Smooth muscle cell (in vitro differentiated cells): ENCODE measurements at regions not wholly inside any gene's neighbourhood (a gene's known extent, or its start where the extent isn't known, plus 50 kb on each side); places are given as distances from the start of the nearest gene placed in this dataset.

Experiments used
- DNase-seq: peaks from one replicate; lab custom pipeline; 2025; ENCODE audit not compliant: unreplicated experiment; lab: John Stamatoyannopoulos, UW
- H2AFZ ChIP-seq: fragments of 200-600 bp; sonication (generic); 2 replicates; pipeline ENCODE4 v1.6.0; 2016; ENCODE audit warnings: antibody characterized with exemption, low read depth, mild to moderate bottlenecking
- H3F3A ChIP-seq: fragments of 200-600 bp; sonication (generic); 2 replicates; pipeline ENCODE4 v1.6.0; 2017; ENCODE audit warnings: antibody characterized with exemption, low read depth
- H3K27ac ChIP-seq: fragments of 200-600 bp; sonication (generic); 2 replicates; pipeline ENCODE4 v1.5.1; 2016; ENCODE audit warnings: low read depth, mild to moderate bottlenecking
- H3K27me3 ChIP-seq: fragments of 200-600 bp; sonication (generic); 2 replicates; pipeline ENCODE4 v1.6.1; 2016; ENCODE audit warnings: low read depth, mild to moderate bottlenecking
- H3K36me3 ChIP-seq: fragments of 200-600 bp; sonication (generic); 2 replicates; pipeline ENCODE4 v1.5.1; 2016; ENCODE audit warnings: low read depth
- H3K4me1 ChIP-seq: fragments of 200-600 bp; sonication (generic); 2 replicates; pipeline ENCODE4 v1.5.1; 2016; ENCODE audit warnings: low read depth
- H3K4me2 ChIP-seq: fragments of 200-600 bp; sonication (generic); 2 replicates; pipeline ENCODE4 v1.6.0; 2016; ENCODE audit warnings: mild to moderate bottlenecking
- H3K4me3 ChIP-seq: fragments of 200-600 bp; sonication (generic); 2 replicates; pipeline ENCODE4 v1.5.1; 2016; ENCODE audit warnings: mild to moderate bottlenecking
- H3K79me2 ChIP-seq: fragments of 200-600 bp; sonication (generic); 2 replicates; pipeline ENCODE4 v1.6.0; 2016; ENCODE audit warnings: low read depth, mild to moderate bottlenecking
- H3K9ac ChIP-seq: fragments of 200-600 bp; sonication (generic); 2 replicates; pipeline ENCODE4 v1.6.0; 2016; ENCODE audit warnings: low read depth
- H3K9me3 ChIP-seq: fragments of 200-600 bp; sonication (generic); replicated peaks from 2 replicates; pipeline ENCODE4 v1.5.1; 2016; ENCODE audit warnings: low read depth
- H4K20me1 ChIP-seq: fragments of 200-600 bp; sonication (generic); 2 replicates; pipeline ENCODE4 v1.6.0; 2016; ENCODE audit warnings: low read depth
- CTCF ChIP-seq: fragments of 200-600 bp; sonication (generic); IDR thresholded peaks from 2 replicates; pipeline ENCODE4 v1.5.1; 2017; ENCODE audit warnings: borderline replicate concordance, mild to moderate bottlenecking, antibody characterized with exemption; ENCODE audit not compliant: insufficient read depth, poor library complexity, severe bottlenecking
- WGBS: methylation state at CpG from one replicate; pipeline ENCODE4 v1.1.7; 2016; ENCODE audit warnings: low lambda C conversion rate; 5-methylcytosine and 5-hydroxymethylcytosine counted together

DNA sequence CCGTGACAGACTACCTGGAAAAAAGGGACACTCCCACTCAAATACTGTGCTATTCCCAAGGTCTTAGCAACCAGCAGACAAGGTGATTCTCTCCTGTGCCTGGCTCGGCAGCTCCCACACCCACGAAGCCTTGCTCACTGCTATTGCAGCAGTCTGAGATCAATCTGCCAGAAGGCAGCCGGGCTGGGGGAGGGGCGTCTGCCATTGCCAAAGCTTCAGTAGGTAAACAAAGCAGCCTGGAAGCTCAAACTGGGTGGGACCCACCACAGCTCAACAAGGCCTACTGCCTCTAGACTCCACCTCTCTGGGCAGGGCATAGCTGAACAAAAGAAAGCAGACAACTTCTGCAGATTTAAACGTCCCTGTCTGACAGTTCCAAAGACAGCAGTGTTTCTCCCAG, 128.4 kb upstream of the SETMAR start:
- Histone ChIP-seq H3K79me2 (no peaks in the 10 kb centered on the region), H3K9me3 (no peaks in the 10 kb centered on the region), H3K36me3 (no peaks in the 10 kb centered on the region), H4K20me1 (no peaks in the 10 kb centered on the region), H3K4me3 (no peak overlapping the region), H2AFZ (no peak overlapping the region), H3F3A (no peaks in the 10 kb centered on the region), H3K27ac (no peak overlapping the region), H3K27me3 (no peaks in the 10 kb centered on the region), H3K9ac (no peak overlapping the region), H3K4me2 (no peak overlapping the region), H3K4me1 (no peaks in the 10 kb centered on the region)
- WGBS, result 91% methylated on average over 6 of the region's 6 CpGs
- DNase-seq, result no peak
- no peak for TF ChIP-seq CTCF

DNA sequence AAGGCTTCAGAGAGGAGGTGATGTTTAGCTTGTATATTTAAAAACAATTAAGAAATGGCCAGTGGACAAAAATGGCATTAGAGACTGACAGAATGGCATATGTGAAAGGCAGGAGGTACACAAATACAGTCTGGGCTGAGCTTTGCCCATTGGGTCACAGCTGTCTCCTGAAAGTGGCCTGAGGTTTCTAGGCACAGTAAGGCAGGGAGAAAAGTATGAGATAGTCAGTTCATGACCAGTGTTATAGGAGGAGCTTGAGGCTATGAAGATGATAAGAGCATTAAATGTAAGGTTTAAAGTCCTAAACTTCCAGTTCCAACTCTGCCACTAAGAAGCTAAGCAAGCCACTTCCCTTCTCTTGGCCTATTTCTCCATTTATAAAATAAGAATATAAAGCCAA, 111.2 kb upstream of the SETMAR start:
- Histone ChIP-seq H2AFZ (no peak overlapping the region), H3K9ac (no peak overlapping the region), H3K27me3 (no peaks in the 10 kb centered on the region), H3K4me2 (no peak overlapping the region), H3K36me3 (no peaks in the 10 kb centered on the region), H3K4me1 (no peaks in the 10 kb centered on the region), H3K27ac (no peak overlapping the region), H3K4me3 (no peak overlapping the region), H3K9me3 (no peaks in the 10 kb centered on the region), H3F3A (no peaks in the 10 kb centered on the region), H3K79me2 (no peaks in the 10 kb centered on the region), H4K20me1 (no peaks in the 10 kb centered on the region)
- DNase-seq, result no peak
- TF ChIP-seq CTCF, result no peak

GRCh38 chr3:4195006-4195405, 108.2 kb upstream of the SETMAR start:
- Histone ChIP-seq H3K79me2 (no peaks in the 10 kb centered on the region), H3K9ac (no peak overlapping the region), H3K27me3 (no peaks in the 10 kb centered on the region), H3K4me3 (no peak overlapping the region), H3K9me3 (no peaks in the 10 kb centered on the region), H3K27ac (no peak overlapping the region), H4K20me1 (no peaks in the 10 kb centered on the region), H3K4me2 (no peak overlapping the region), H2AFZ (no peak overlapping the region), H3F3A (no peaks in the 10 kb centered on the region), H3K36me3 (no peaks in the 10 kb centered on the region), H3K4me1 (no peaks in the 10 kb centered on the region)
- DNase-seq, result no peak
- no peak for TF ChIP-seq CTCF

- Histone ChIP-seq H3K4me2 (no peak overlapping the region), H4K20me1 (no peaks in the 10 kb centered on the region), H3K36me3 (no peaks in the 10 kb centered on the region), H3K79me2 (no peaks in the 10 kb centered on the region), H3F3A (no peaks in the 10 kb centered on the region), H3K27ac (no peak overlapping the region), H3K9me3 (no peaks in the 10 kb centered on the region), H3K9ac (no peak overlapping the region), H3K4me3 (no peak overlapping the region), H3K4me1 (no peaks in the 10 kb centered on the region), H2AFZ (no peak overlapping the region), H3K27me3 (no peaks in the 10 kb centered on the region)
- no peak for TF ChIP-seq CTCF
- DNase-seq, result no peak
- 79% methylated on average over 1 of the region's 1 CpG for whole genome bisulfite sequencing
Observed at GRCh38 chr3:4196506-4197147, 106.5 kb upstream of the SETMAR start.
